HG02610 (cell line): ENCODE measurements at regions not wholly inside any gene's neighbourhood (a gene's known extent, or its start where the extent isn't known, plus 50 kb on each side); places are given as distances from the start of the nearest gene placed in this dataset.

Experiments used
- ATAC-seq: cut with Tn5 transposase; IDR thresholded peaks from one replicate; pipeline ENCODE4 v1.9.1; 2021; ENCODE audit warnings: mild to moderate bottlenecking, moderate library complexity; ENCODE audit not compliant: unreplicated experiment

- no peak for ATAC-seq
Measured at GRCh38 chr3:163039636-163040035, 1543.0 kb downstream of the OTOL1 start.

GRCh38 chr3:163043074-163043473 is 1546.5 kb downstream of the OTOL1 start:
- no peak for ATAC-seq

- no peak for ATAC-seq
Measured at GRCh38 chr3:163045945-163046344, 1549.3 kb downstream of the OTOL1 start.

- ATAC-seq = no peak
Measured at GRCh38 chr3:163048881-163049280, 1552.3 kb downstream of the OTOL1 start.

- peak; percentile 61 for ATAC-seq
Measured at GRCh38 chr3:163056874-163057497, 1560.4 kb downstream of the OTOL1 start.

GRCh38 chr3:163058031-163058854 is 1561.6 kb downstream of the OTOL1 start:
- ATAC-seq = no peak

GRCh38 chr3:163071713-163072112 is 1575.1 kb downstream of the OTOL1 start:
- peak; percentile 54 for ATAC-seq
